HuH-7 (cell line): ENCODE measurements at regions not wholly inside any gene's neighbourhood (a gene's known extent, or its start where the extent isn't known, plus 50 kb on each side); places are given as distances from the start of the nearest gene placed in this dataset.

Experiments
- DNase-seq: peaks from one replicate; pipeline ENCODE4 v3.0.0; 2011; ENCODE audit warnings: low spot score

DNA sequence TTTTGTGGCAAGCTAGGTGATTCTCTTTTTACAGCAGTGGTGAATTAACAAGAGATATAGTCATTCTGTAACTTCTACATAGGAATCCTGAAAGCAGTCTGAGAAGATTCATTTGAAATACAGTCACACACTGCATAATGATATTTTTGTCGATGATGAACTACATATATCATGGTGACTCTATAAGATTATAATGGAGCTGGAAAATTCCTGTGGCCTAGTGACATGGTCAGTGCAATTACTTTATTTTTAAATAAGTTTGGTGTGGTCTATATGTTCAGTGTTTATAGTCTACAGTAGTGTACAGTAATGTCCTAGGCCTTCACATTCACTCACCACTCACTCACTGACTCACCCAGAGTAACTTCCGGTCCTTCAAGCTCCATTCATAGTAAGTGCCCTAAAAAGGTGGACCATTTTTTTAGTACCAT lies 511.4 kb upstream of the MCTP2 start:
- no peak for DNase-seq

DNA sequence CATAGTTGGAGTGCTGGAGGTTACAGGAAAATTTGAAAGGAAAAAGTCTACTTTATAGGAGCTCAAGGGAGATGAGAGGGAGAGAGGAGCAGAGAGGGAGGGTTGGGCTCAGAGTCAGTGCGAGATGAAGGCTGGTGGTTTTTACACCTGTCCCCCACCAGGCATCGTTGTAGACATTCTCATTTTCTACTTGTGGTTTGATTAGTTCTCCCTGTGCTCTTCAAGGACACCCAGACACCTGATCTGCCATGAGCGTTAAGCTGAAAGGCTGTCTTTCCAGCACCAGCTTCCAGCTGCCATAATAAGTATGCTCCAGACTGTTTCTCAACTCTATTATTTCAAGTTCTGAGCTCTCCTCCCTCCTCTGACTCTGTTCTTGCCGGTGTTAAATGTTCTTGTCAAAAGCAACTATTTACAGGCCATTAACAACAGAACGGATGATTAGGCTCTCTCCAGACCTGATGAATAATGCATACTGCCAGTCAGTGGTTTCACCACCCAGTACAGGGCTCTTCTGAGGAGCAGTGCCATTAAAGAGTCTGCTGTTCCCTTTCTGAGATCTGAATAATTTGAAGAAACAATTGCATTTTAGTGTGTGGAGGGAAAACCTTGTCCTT lies 514.6 kb upstream of the MCTP2 start:
- no peak for DNase-seq

- no peak for DNase-seq
Observed at GRCh38 chr15:93709708-93710107, 521.7 kb upstream of the MCTP2 start.

DNA sequence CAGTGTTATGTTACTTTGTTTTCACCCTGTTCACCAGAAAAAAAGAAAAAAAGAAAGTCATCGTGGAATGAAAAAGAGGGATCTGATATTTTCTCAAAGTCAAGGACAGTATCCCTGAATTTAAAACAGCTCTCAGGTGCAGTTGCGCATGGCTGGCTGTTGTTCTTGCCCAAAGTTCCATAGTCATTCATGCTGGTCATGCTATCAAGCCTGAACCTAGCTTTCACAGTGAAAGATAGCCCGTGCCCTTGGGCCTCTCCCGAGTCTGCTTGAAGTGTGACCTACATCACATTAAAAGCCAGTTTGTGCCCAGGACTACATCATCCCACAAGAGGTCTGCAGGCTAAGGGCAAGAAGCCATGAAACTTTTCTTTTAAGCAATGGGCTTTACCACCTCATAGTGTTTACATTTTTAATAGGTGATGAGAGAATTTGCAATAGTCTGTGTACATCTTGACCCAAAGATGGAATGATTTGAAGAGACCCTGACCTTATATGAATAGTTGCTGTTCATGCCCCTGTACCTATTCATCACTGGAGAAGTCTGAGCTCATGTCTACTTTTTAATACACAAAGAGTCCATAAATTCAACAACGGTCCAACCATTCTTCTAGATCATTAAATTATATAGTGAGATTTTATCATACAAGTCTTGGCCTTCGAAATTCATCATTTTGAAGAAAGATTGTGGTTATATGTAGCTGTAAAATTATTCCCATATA lies 522.5 kb upstream of the MCTP2 start:
- no peak for DNase-seq

DNA sequence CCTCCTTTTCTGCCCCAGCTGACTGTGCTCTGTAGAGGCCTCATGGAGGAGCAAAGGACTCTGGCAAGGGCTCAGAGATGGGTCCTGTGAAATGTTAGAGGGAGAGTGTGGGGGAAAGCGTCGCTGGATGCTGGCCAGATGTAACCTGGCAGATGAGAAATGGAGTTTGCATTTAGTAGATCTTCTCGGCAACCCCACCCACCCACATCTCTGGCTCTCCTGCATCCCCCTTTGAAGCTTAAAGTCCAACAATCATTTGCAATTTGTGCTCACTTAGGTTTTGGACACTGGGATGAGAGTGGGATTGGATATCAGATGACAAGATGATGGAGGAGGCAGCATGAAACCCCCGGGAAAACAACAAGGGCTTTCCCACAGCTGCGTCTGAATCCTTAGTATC lies 523.6 kb upstream of the MCTP2 start:
- DNase-seq = no peak

DNA sequence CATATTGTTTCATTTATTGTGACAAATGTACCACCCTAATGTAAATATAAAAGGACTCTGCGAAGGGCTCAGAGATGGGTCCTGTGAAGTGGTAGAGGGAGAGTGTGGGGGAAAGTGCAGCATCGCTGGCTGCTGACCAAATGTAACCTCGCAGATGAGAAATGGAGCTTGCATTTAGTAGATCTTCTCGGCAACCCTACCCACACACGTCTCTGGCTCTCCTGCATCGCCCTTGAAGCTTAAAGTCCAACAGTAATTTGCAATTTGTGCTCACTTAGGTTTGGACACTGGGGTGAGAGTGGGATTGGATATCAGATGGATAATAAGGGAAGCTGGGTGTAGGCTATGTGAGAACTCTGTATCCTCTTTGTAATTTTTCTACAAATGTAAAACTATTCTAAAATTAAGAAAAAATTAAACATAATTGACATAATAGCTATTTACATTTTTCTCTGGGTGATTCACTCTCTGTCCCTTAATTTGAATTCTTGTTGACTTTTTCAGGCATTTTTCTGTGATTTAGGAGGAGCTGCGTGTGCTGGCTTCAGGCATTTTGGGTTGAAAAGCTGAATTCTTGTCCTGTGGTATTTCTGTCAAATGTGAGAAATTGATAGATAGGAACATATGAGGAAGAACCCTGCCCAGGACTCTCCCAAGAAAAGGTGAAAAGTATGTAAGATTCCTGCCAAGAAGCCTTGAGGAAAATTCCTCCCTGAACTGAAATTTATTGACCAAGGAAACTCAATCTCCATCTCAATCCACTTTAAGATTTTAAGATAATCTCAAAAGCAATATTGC lies 524.7 kb upstream of the MCTP2 start:
- DNase-seq = no peak

DNA sequence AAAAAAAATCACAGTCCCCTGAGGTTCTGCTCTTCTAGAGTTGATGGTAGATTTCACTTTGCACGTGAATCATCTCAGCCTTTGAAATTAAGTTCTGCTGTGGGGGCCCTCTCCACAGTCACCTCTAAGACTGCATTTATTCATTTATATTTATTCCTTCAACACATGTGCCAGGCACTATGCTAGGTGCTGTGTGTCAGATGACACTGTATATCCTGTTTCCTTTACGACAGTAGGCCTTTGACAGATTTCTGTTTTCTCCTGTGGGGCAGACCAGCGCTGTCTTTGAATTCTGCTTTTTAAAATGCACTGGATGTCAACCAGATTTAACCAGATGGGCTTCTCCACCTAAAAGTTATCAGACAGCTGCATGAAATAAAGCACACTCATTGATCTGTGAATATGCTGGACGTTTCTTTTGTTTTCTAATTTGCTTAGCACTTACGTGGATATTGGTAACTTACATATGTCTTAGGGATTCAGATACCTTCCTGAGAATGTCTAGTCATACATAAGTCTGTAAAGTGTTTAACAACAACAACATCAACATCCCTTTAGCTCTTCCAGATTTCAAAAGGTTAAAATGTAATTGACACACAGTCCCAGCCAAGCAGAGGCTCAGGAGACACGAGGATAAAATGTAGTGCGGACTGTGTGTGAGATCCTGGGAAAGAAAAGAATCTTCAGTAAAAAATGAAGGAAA lies 525.5 kb upstream of the MCTP2 start:
- no peak for DNase-seq

DNA sequence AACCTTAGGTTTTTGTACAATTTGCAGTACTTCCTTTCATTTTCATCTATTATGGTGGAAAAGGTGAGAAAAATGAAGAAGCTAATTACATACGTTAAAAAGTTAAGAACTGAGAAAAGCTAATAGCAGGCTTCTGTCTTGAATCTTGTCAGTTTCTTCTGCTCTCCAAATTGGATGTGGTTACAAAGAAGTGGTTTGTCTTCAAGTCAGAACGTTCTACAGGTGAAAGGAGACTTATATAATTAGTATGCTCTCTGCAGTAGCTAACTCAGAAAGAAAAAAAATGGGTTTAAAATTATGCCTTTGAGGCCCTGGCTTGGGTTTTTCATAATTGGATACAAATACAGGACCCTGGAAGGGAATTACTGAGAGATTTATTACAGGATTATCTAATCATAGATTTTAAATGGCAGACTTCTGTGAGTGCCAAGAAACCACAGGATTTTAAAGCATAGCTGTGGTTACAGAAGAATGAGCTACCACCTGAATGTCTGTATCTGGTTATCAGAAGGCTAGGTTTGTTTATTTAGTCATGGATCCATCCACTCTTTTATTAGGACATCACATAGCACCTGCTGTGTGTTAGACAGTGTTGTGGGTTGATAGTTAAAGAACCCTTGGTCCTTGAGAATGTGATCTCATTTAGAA lies 528.1 kb upstream of the MCTP2 start:
- DNase-seq = no peak

- no peak for DNase-seq
Observed at GRCh38 chr15:93700051-93700450, 531.3 kb upstream of the MCTP2 start.

DNA sequence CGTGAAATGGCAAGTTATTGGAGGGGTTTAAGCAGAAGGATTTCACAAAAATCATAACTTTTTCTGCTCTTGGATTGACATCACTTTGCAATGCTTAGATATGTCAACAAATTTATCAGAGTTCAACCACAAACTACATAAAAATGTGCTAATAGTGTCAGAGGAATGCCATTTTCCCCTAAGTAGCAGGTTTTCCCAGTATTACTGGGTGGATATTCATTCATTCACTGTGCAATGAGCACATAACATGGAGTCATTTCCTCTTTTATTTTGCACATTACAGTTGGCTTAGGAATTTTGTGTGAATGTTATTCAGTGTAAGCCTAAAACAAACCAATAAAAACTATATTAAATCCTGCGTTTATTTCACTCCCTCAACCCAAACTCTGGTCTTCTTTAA lies 537.3 kb upstream of the MCTP2 start:
- no peak for DNase-seq

- DNase-seq = no peak
Observed at GRCh38 chr15:93683651-93684050, 547.7 kb upstream of the MCTP2 start.

GRCh38 chr15:93671387-93671943 lies 559.9 kb upstream of the MCTP2 start:
- DNase-seq = no peak

GRCh38 chr15:93670931-93671330 lies 560.4 kb upstream of the MCTP2 start:
- no peak for DNase-seq

DNA sequence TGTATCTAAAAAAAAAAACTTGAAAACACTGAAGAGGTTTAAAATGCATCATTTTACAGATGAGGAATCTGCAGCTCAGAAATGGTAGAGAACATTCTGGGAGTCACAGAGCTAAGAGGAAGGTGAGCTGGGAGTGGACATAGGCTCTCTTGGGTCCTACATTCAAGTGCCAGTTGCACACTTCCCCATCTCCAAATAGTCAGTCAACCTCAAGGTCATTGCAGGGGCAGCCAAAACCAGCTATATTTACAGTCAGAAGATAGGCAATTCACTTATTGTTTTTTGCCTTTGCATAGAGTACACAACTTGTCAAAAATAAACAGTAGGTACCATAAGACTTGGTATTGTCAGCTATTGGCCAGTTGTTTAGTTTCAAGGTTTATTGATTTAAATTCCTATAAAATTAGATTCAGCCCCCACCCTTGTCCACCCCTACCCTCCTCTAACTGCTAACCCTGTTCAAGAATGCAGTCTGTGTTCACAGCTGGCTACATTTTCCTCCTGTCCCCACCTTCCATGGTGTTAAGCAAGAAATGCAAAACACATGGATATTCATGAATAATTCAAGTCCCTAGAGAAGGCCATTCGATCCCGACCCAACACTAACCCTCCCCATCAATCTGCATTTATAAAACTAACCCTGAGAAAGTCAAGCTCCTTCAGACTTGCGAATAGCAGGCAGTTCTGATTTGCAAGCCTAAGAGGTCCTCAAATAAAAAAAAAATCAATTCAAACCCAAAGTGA lies 567.0 kb upstream of the MCTP2 start:
- DNase-seq = no peak

DNA sequence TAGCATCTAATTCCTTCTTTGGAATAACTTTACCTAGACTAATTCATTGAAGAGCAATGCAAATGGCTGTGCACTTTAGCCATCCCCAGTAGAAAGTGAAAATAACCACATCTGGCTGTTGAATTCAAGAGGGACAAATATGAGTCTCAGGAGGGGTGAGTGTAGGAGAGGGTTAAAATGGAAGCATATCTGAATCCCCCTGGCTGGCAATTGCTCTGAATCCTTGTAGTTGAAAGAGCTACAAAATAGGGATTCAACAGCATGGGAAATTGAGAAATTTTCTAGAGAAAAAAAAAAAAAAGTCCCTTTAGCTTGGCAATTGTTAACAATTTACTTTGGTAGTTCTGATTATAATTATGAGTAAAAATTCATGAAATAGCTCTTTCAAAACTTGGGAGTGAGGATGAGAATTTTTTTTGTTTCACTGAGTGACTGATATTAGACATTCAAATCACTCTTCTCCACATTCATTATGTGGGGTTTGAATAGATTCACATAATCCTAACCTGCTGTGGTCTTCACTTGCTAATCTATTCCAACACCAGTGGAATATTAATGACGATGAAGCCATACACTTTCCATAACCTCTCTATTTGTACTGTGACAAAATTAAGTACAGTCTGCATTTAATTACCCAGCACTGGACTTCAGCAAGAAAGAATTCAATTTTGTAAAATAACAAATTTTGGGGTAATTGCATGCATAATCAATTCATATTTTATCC lies 569.0 kb upstream of the MCTP2 start:
- DNase-seq = no peak

DNA sequence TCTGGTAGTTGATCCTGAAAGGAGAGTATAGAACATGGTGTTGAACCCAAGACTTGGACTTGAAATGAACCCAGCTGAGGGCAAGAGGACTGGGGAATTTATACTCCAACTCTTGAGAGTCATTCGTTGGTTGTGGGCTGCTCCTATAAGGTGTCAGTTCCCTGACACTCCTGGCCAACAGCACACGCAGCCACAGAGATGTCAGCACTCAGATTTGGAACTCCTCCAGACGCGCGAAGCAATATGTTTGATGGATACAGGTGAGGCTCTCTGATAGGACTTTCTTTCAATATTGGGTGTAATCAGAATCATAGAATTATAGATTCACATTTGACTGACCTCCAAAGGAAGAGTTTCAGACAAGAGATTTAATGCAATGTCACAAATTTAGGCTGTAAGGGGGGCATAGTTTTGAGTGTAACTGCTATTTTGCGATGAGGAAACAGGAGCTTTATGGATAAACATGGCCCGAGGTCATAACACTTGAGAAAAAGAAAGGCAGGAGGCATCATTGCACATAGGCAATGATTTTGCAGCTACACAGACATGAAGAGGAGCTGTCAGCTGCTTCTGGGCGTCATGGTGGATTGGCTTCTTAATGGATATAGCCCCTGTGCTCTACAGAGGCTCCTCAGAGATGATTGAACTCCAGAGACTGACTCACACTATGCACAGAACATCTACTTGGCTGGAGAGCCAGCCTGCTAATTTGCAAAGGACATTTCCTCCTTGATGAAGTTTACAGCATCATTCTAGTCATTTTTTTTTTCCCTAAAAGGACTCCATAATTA lies 569.2 kb upstream of the RGMA start:
- no peak for DNase-seq

DNA sequence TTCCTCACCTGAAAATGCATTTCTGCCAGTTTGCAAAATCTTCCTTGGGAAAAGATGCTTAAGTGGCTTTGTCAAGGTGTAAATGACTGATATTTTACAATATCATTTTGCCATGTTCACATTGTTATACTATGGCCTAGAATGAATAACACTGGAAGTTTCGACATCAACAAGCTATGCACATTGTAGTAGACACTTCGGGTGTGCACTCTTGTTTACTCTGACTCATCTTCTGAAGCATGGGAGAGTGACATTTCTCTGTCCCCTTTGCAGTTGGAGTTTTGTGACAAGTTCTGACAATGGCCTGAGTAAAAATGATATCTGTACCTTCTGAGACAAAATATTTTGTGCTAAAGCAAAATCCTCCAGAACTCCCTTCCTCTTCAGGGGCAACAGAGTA lies 567.0 kb upstream of the RGMA start:
- no peak for DNase-seq

DNA sequence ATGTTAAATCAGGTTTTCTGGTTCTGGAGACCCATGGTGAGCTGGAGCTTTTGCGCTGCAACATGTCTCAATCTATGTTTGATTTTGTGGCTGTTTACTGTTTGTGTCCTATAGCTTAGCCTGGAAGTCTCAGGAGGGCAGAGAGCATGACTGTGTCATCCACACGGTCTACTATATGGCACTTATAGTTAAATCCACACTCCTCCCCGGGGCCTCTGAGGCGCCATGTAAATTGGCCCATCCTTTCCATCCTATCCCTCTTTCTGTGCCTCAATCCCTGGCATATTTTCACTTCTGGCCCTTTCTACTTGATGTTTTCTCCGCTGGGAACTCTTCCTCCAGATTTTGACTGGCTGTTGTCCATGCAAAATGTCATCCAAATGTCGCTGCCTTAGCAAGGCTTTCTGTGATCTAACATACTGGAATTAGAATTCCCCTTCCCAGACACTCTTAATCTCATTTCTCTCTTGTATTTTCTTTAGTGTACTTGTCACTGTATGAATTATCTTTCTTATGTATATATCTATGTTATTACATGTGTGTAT lies 560.8 kb upstream of the RGMA start:
- DNase-seq = no peak

DNA sequence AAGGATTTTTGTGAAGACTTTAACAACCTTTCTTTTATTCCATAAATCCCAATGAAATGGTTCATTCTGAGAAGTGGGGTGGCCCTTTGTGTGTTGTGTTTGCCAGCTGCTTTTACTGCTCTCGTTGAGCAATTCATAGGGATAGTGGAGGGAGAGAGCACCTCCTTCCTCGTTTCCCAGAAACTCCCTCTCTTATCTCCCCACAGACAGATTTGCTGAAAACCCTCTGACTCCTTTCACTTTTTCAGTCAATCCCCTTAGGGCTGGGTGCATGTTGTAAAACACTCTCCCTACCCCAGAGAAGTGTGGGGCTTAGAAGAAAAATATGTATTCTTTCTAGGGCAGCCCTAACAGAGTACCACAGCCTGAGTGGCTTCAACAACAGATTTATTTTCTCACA lies 557.2 kb upstream of the RGMA start:
- DNase-seq = no peak
